H1 (cell line): ENCODE measurements at regions not wholly inside any gene's neighbourhood (a gene's known extent, or its start where the extent isn't known, plus 50 kb on each side); places are given as distances from the start of the nearest gene placed in this dataset.

ENCODE experiments used
- CTCF ChIA-PET: fragments of 300-600 bp; sonication (Branson Sonifier 250); formaldehyde crosslinking; loops from one replicate; lab custom pipeline; 2021; ENCODE audit not compliant: partially characterized antibody; lab: Charles Lee
- POLR2A ChIA-PET: fragments of 300-600 bp; sonication (Branson Sonifier 250); formaldehyde crosslinking; loops from one replicate; lab custom pipeline; 2021; ENCODE audit warnings: inconsistent platforms; ENCODE audit not compliant: partially characterized antibody; lab: Charles Lee
- DNase-seq, 2 experiments: peaks; one replicate each; pipeline versions ENCODE4 v3.0.0 to v3.0.0-alpha.2; 2010 to 2022; ENCODE audit warnings: low spot score in 2 of 2, low read depth in 1 of 2, mixed read lengths in 1 of 2
- FAIRE-seq: peaks from 2 replicates; lab custom pipeline; 2011; peaks lifted over from hg19 to GRCh38; lab: Jason Lieb, UNC
- H2AFZ ChIP-seq: 2 replicates; pipeline ENCODE4 v1.8.1; 2012; ENCODE audit warnings: low read length, inconsistent platforms
- H2AK5ac ChIP-seq: 2 replicates; pipeline ENCODE4 v1.6.1; 2013; ENCODE audit warnings: low read depth, low read length
- H2BK120ac ChIP-seq: replicated peaks from 2 replicates; pipeline ENCODE3; 2013; ENCODE audit warnings: low read depth, low read length, inconsistent platforms
- H2BK12ac ChIP-seq: 2 replicates; pipeline ENCODE4 v1.6.1; 2013; ENCODE audit warnings: low read depth, low read length
- H2BK15ac ChIP-seq: 2 replicates; pipeline ENCODE4 v1.6.1; 2013; ENCODE audit warnings: low read length
- H2BK20ac ChIP-seq: 2 replicates; pipeline ENCODE4 v1.6.1; 2013; ENCODE audit warnings: low read length
- H2BK5ac ChIP-seq: 2 replicates; pipeline ENCODE4 v1.6.1; 2013; ENCODE audit warnings: low read depth, low read length
- H3K14ac ChIP-seq: 2 replicates; pipeline ENCODE4 v1.6.1; 2013; ENCODE audit warnings: inconsistent platforms; ENCODE audit not compliant: insufficient read length
- H3K18ac ChIP-seq: 2 replicates; pipeline ENCODE4 v1.6.1; 2013; ENCODE audit warnings: low read length; ENCODE audit errors: extremely low read depth
- H3K23ac ChIP-seq: 2 replicates; pipeline ENCODE4 v1.6.1; 2013; ENCODE audit warnings: inconsistent platforms; ENCODE audit not compliant: insufficient read length
- H3K23me2 ChIP-seq: 2 replicates; pipeline ENCODE4 v1.6.1; 2013; ENCODE audit warnings: low read depth, low read length
- H3K27ac ChIP-seq: 2 replicates; pipeline ENCODE4 v1.6.1; 2011; ENCODE audit warnings: low read depth, low read length, inconsistent platforms
- H3K27me3 ChIP-seq, 4 experiments: replicated peaks in 1 of 4; 1 replicate in 1 of 4; 2 replicates in 3 of 4; pipeline versions ENCODE4 v1.6.1 to v1.8.1; 2011 to 2013; ENCODE audit warnings: low read length in 3 of 4, mild to moderate bottlenecking in 3 of 4, inconsistent platforms in 2 of 4, mixed read lengths in 2 of 4, moderate library complexity in 1 of 4; ENCODE audit not compliant: control insufficient read depth in 3 of 4, insufficient read depth in 3 of 4; ENCODE audit errors: extremely low read depth in 1 of 4
- H3K36me3 ChIP-seq, 4 experiments: 2 replicates each; pipeline versions ENCODE4 v1.6.1 to v1.8.1; 2011 to 2013; ENCODE audit warnings: mild to moderate bottlenecking in 4 of 4, low read length in 3 of 4, moderate library complexity in 2 of 4, control low read depth in 1 of 4, inconsistent platforms in 1 of 4; ENCODE audit not compliant: insufficient read depth in 4 of 4, control insufficient read depth in 2 of 4
- H3K4ac ChIP-seq: replicated peaks from 2 replicates; pipeline ENCODE3; 2013; ENCODE audit warnings: low read length, low read depth, mixed read lengths, inconsistent platforms; ENCODE audit not compliant: insufficient read length
- H3K4me1 ChIP-seq, 4 experiments: replicated peaks in 1 of 4; 1 replicate in 1 of 4; 2 replicates in 3 of 4; pipeline versions ENCODE4 v1.6.1 to v1.8.1; 2011 to 2013; ENCODE audit warnings: low read length in 3 of 4, inconsistent platforms in 2 of 4, mixed read lengths in 1 of 4; ENCODE audit not compliant: insufficient read depth in 4 of 4, control insufficient read depth in 3 of 4
- H3K4me2 ChIP-seq, 2 experiments: 2 replicates each; pipeline versions ENCODE4 v1.6.1 to v1.8.1; 2011 to 2013; ENCODE audit warnings: low read depth in 2 of 2, low read length in 2 of 2, control low read depth in 1 of 2, inconsistent platforms in 1 of 2, mild to moderate bottlenecking in 1 of 2; ENCODE audit not compliant: insufficient read depth in 1 of 2
- H3K4me3 ChIP-seq, 4 experiments: fragments of 200-600, 300-600 bp in 1 of 4; sonication (generic), shearing (Covaris generic), sonication (Bioruptor Twin) in 1 of 4; 2 replicates each; pipeline versions ENCODE4 v1.5.1 to v1.8.1; 2011 to 2016; ENCODE audit warnings: low read length in 4 of 4, low read depth in 3 of 4, control low read depth in 2 of 4, inconsistent platforms in 2 of 4, mild to moderate bottlenecking in 2 of 4, mixed read lengths in 1 of 4, moderate library complexity in 1 of 4; ENCODE audit not compliant: insufficient read depth in 2 of 4; ENCODE audit errors: extremely low read depth in 1 of 4
- H3K56ac ChIP-seq: replicated peaks from 2 replicates; pipeline ENCODE3; 2013; ENCODE audit warnings: low read depth, mild to moderate bottlenecking, mixed read lengths, low read length, inconsistent platforms; ENCODE audit not compliant: insufficient read length
- H3K79me1 ChIP-seq: 2 replicates; pipeline ENCODE4 v1.6.1; 2013; ENCODE audit warnings: low read depth, low read length, control low read depth
- H3K79me2 ChIP-seq, 2 experiments: 2 replicates each; pipeline versions ENCODE4 v1.6.1 to v1.8.1; 2012 to 2013; ENCODE audit warnings: low read length in 2 of 2, mild to moderate bottlenecking in 2 of 2, inconsistent platforms in 1 of 2; ENCODE audit not compliant: insufficient read depth in 2 of 2, control insufficient read depth in 1 of 2
- H3K9ac ChIP-seq, 4 experiments: replicated peaks in 1 of 4; 1 replicate in 1 of 4; 2 replicates in 3 of 4; pipeline versions ENCODE4 v1.6.1 to v1.8.1; 2011 to 2013; ENCODE audit warnings: low read depth in 3 of 4, low read length in 3 of 4, control low read depth in 2 of 4, mild to moderate bottlenecking in 2 of 4, moderate library complexity in 2 of 4, inconsistent platforms in 1 of 4; ENCODE audit errors: extremely low read depth in 1 of 4
- H3K9me3 ChIP-seq, 2 experiments: 2 replicates each; pipeline versions ENCODE4 v1.6.1 to v1.8.1; 2012 to 2013; ENCODE audit warnings: mild to moderate bottlenecking in 2 of 2, moderate library complexity in 2 of 2, control low read depth in 1 of 2, inconsistent platforms in 1 of 2, low read depth in 1 of 2, low read length in 1 of 2, mixed read lengths in 1 of 2; ENCODE audit not compliant: insufficient read depth in 2 of 2
- H4K20me1 ChIP-seq, 2 experiments: replicated peaks in 1 of 2; 2 replicates each; pipeline versions ENCODE3 to v1.8.1; 2011 to 2013; ENCODE audit warnings: inconsistent platforms in 2 of 2, low read length in 2 of 2, mild to moderate bottlenecking in 1 of 2; ENCODE audit not compliant: insufficient read depth in 2 of 2, control insufficient read depth in 1 of 2
- H4K5ac ChIP-seq: 2 replicates; pipeline ENCODE4 v1.6.1; 2013; ENCODE audit warnings: low read length, low read depth, mixed read lengths, inconsistent platforms; ENCODE audit not compliant: insufficient read length
- H4K8ac ChIP-seq: 2 replicates; pipeline ENCODE4 v1.8.0; 2013; ENCODE audit warnings: mild to moderate bottlenecking, moderate library complexity, low read length, inconsistent platforms; ENCODE audit not compliant: insufficient read depth; ENCODE audit errors: extremely low read depth
- H4K91ac ChIP-seq: replicated peaks from 2 replicates; pipeline ENCODE3; 2013; ENCODE audit warnings: low read length, mixed read lengths, inconsistent platforms; ENCODE audit not compliant: insufficient read length
- EP300 ChIP-seq, 2 experiments: IDR thresholded peaks; 1 replicate in 1 of 2; 2 replicates in 1 of 2; pipeline ENCODE4 v1.6.1; 2011 to 2012; ENCODE audit warnings: low read depth in 2 of 2, low read length in 2 of 2, mild to moderate bottlenecking in 2 of 2, borderline replicate concordance in 1 of 2, inconsistent platforms in 1 of 2, moderate library complexity in 1 of 2
- EZH2 ChIP-seq: fragments of 200-600 bp; sonication (generic); IDR thresholded peaks from 2 replicates; pipeline ENCODE4 v1.7.1; 2012; ENCODE audit warnings: low read depth, mild to moderate bottlenecking, moderate library complexity, low read length, inconsistent platforms; ENCODE audit not compliant: severe bottlenecking
- TEAD4 ChIP-seq: IDR thresholded peaks from 2 replicates; pipeline ENCODE4 v1.6.1; 2012; ENCODE audit warnings: low read depth, low read length, inconsistent platforms, mixed read lengths
- TF ChIP-seq, protein P1 (sequence below): IDR thresholded peaks from 2 replicates; pipeline ENCODE4 v1.6.1; 2012; ENCODE audit warnings: low read length, inconsistent platforms

DNA sequence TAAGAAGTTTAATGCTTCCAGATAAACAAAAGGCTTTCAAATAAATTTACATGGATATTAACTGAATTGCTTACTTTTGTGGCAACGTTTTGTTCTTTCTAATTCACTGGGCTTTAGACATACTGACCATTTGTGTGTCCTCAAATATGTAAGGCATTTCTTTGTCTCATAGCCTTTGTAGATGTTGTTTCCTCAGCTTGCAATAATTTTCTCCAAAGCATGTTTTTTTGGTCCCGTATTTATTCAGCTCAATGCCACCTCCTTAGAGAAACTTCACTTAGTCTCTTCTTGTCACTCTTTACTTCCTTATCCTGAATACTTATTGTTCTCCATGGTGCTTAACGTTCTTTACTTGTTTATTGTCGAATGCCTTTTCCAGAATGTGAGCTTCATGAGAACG lies 98.5 kb downstream of the NUP35 start (continued):
- TF ChIP-seq EZH2, result no peak
- TF ChIP-seq TEAD4, result no peak

DNA sequence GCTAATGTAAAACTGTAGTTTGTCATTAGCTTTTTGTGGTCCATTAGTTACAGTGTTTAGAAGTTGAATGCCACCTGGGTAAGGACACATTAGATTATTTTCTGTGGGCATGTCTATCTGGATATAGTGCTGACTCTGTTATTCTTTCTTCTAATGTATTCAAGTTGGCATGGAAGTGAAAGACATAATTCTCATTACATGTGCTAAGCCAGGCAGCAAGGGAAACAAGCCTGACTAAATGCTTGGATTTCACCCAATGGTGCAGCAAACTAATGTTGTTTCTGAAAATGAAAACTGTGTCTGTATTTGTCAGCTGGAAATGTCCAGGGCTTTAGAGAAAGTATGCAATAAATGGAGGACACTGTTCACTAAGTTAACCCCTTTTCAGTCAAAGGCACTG lies 100.7 kb downstream of the NUP35 start:
- H3K79me2 ChIP-seq, result no peaks in the 10 kb centered on the region
- no peak overlapping the region for H3K4me2 ChIP-seq
- H3K4ac ChIP-seq, result no peak overlapping the region
- H3K23ac ChIP-seq, result no peak overlapping the region
- H3K9me3 ChIP-seq, result no peaks in the 10 kb centered on the region
- DNase-seq, result no peak
- H2BK15ac ChIP-seq, result no peak overlapping the region
- no peak overlapping the region for H4K8ac ChIP-seq
- H3K4me1 ChIP-seq, result peaks cover 0 to 3% (median 0%) of the 10 kb centered on the region in 4 experiments; a peak in 1 of 7 replicates
- no peak overlapping the region for H2AFZ ChIP-seq
- H4K20me1 ChIP-seq, result no peaks in the 10 kb centered on the region
- no peak overlapping the region for H3K27ac ChIP-seq
- H3K14ac ChIP-seq, result no peak overlapping the region
- no peaks in the 10 kb centered on the region for H3K36me3 ChIP-seq
- no peak overlapping the region for H3K56ac ChIP-seq
- H2BK20ac ChIP-seq, result no peak overlapping the region
- H3K18ac ChIP-seq, result no peak overlapping the region
- no peak overlapping the region for H4K5ac ChIP-seq
- no peak overlapping the region for H4K91ac ChIP-seq
- H3K27me3 ChIP-seq, result no peaks in the 10 kb centered on the region
- POLR2A ChIA-PET, result no interaction called here
- CTCF ChIA-PET, result no interaction called here
- no peaks in the 10 kb centered on the region for H3K79me1 ChIP-seq
- no peak for TF ChIP-seq EP300 (IDR thresholded peaks at IDR 0.05; ENCODE audit: borderline replicate concordance in 1 of 2, low read depth in 2 of 2, low read length in 2 of 2)
- TF ChIP-seq, protein P1, sequence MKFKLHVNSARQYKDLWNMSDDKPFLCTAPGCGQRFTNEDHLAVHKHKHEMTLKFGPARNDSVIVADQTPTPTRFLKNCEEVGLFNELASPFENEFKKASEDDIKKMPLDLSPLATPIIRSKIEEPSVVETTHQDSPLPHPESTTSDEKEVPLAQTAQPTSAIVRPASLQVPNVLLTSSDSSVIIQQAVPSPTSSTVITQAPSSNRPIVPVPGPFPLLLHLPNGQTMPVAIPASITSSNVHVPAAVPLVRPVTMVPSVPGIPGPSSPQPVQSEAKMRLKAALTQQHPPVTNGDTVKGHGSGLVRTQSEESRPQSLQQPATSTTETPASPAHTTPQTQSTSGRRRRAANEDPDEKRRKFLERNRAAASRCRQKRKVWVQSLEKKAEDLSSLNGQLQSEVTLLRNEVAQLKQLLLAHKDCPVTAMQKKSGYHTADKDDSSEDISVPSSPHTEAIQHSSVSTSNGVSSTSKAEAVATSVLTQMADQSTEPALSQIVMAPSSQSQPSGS, result no peak
- TF ChIP-seq, all 59 proteins: peak for 0
- Histone ChIP-seq H2BK5ac (no peak overlapping the region), H2BK120ac (no peak overlapping the region), H3K23me2 (no peaks in the 10 kb centered on the region), H2AK5ac (no peak overlapping the region), H2BK12ac (no peak overlapping the region), H3K9ac (no peak overlapping the region), H3K4me3 (no peak overlapping the region)
- no peak for FAIRE-seq
